GM13977 (cell line): ENCODE measurements at regions not wholly inside any gene's neighbourhood (a gene's known extent, or its start where the extent isn't known, plus 50 kb on each side); places are given as distances from the start of the nearest gene placed in this dataset.

Experiments used
- DNase-seq: peaks from one replicate; pipeline ENCODE4 v3.0.0; 2012; ENCODE audit warnings: low spot score
- in situ Hi-C: fragments of 300-500 bp; cut with MboI; formaldehyde crosslinking; loops from one replicate; pipeline ENCODE4 v1.12.0; 2022; ENCODE audit warnings: low sequenced_read_pairs, low pct_unique_long_range_greater_than_20kb, mixed read lengths, inconsistent platforms; ENCODE audit not compliant: unreplicated experiment
- TF ChIP-seq, protein P1 (sequence below): IDR thresholded peaks from 2 replicates; pipeline ENCODE4 v1.5.1; 2012; ENCODE audit warnings: mild to moderate bottlenecking, control low read depth; ENCODE audit not compliant: insufficient read depth; ENCODE audit errors: extremely low read depth, missing control alignments

DNA sequence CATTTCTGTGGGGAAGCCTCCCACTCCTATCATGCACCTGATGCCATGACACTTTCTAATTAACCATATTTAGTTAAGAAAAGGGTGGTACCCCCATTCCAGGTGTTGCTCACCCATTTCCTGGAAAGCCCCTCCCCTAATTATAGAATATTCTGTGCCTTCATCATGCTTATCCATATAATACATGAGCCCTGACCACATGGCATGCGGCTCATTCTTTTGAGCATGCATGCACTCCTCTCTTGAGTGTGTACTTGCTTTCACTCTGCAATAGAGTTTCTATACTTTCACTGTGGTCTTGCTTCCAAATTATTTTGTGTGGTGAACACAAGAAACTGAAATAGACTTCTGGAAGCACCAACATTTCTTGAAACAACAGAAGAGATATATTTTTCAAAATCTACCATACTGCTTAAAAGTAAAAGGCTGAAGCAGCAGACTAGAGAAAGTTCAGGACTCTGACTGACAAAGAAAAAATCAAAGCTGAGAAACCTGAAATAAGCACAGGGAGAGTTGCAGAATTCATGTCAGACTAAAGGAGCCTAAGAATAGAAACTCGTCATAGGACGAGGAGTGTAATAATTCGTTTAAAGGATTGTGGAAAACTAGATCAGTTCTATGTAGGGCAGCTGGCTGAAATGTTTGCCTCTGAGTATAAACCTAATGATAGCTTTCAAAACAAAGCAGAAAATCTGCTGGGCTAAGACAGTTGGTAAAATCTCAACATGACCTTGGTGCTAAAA lies 144.8 kb downstream of the KITLG start:
- in situ Hi-C loops = no loop called here
- TF ChIP-seq, protein P1, sequence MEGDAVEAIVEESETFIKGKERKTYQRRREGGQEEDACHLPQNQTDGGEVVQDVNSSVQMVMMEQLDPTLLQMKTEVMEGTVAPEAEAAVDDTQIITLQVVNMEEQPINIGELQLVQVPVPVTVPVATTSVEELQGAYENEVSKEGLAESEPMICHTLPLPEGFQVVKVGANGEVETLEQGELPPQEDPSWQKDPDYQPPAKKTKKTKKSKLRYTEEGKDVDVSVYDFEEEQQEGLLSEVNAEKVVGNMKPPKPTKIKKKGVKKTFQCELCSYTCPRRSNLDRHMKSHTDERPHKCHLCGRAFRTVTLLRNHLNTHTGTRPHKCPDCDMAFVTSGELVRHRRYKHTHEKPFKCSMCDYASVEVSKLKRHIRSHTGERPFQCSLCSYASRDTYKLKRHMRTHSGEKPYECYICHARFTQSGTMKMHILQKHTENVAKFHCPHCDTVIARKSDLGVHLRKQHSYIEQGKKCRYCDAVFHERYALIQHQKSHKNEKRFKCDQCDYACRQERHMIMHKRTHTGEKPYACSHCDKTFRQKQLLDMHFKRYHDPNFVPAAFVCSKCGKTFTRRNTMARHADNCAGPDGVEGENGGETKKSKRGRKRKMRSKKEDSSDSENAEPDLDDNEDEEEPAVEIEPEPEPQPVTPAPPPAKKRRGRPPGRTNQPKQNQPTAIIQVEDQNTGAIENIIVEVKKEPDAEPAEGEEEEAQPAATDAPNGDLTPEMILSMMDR = no peak
- DNase-seq = no peak

DNA sequence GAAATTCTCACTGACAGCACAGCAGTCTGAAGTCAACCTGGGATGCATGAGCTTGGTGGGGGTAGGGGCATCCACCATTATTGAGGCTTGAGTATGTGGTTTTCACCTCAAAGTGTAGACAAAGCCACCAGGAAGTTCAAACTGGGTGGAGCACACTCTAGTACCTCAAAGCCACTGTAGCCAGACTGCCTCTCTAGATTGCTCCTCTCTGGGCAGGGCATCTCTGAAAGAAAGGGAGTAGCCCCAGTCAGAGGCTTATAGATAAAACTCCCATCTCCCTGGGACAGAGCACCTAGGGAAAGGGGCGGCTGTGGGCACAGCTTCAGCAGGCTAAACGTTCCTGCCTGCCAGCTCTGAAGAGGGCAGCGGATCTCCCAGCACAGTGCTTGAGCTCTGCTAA lies 143.0 kb downstream of the KITLG start:
- TF ChIP-seq, protein P1 = no peak
- DNase-seq = no peak
- in situ Hi-C loops = no loop called here
